K562 (cell line): ENCODE measurements at regions not wholly inside any gene's neighbourhood (a gene's known extent, or its start where the extent isn't known, plus 50 kb on each side); places are given as distances from the start of the nearest gene placed in this dataset.

Experiments
- ATAC-seq: fragments of 200-7000 bp; cut with Tn5 transposase; 3 replicates; pipeline ENCODE4 v1.9.1; 2020; ENCODE audit warnings: moderate library complexity
- BruUV-seq: library from RNA; stranded (reverse); fragments of 400-500 nt; replicated peaks from 2 replicates; lab custom pipeline; 2021; lab: Mats Ljungman, UMichigan
- CTCF ChIA-PET: fragments of 300-600 bp; formaldehyde crosslinking; extraction: SDS; loops from one replicate; lab custom pipeline; 2021; ENCODE audit warnings: low intra/inter-chr PET ratio; lab: Yijun Ruan, JAX
- POLR2A ChIA-PET: fragments of 300-600, 350-650 bp; sonication (Branson Sonifier 250); formaldehyde crosslinking; extraction: SDS; loops from one replicate; lab custom pipeline; 2021; ENCODE audit warnings: antibody characterized with exemption, inconsistent platforms; lab: Yijun Ruan, JAX
- DNase-seq, 4 experiments: peaks; one replicate each; pipeline versions ENCODE4 v3.0.0 to v3.0.0-alpha.2; 2011 to 2018; ENCODE audit warnings: low spot score in 3 of 4, mixed read lengths in 3 of 4; ENCODE audit errors: extremely low read depth in 1 of 4
- FAIRE-seq: peaks from 2 replicates; lab custom pipeline; 2011; peaks lifted over from hg19 to GRCh38; lab: Jason Lieb, UNC
- H2AFZ ChIP-seq: 2 replicates; pipeline ENCODE4 v1.6.0; 2011; ENCODE audit warnings: low read depth, low read length, control low read depth, inconsistent platforms
- H3K27ac ChIP-seq: fragments of 200-600 bp; 3 replicates; pipeline ENCODE4 v1.8.0; 2011; ENCODE audit warnings: low read depth, mild to moderate bottlenecking, control low read depth, inconsistent platforms, low read length, moderate library complexity, mixed read lengths; ENCODE audit errors: extremely low read depth
- H3K27me3 ChIP-seq, 2 experiments: fragments of 300-600 bp in 1 of 2; 2 replicates in 1 of 2; 3 replicates in 1 of 2; pipeline versions ENCODE4 v1.6.0 to v1.8.0; 2011; ENCODE audit warnings: inconsistent platforms in 2 of 2, low read length in 2 of 2, mild to moderate bottlenecking in 1 of 2, mixed read lengths in 1 of 2, moderate library complexity in 1 of 2; ENCODE audit not compliant: control insufficient read depth in 2 of 2, insufficient read depth in 2 of 2
- H3K36me3 ChIP-seq: fragments of 300-600 bp; 3 replicates; pipeline ENCODE4 v1.8.0; 2011; ENCODE audit warnings: mild to moderate bottlenecking, low read length, inconsistent platforms; ENCODE audit not compliant: control insufficient read depth, insufficient read depth
- H3K4me1 ChIP-seq, 2 experiments: fragments of 200-600 bp in 1 of 2; replicated peaks in 1 of 2; 2 replicates in 1 of 2; 3 replicates in 1 of 2; pipeline versions ENCODE4 v1.5.1 to v1.8.0; 2011; ENCODE audit warnings: inconsistent platforms in 2 of 2, low read length in 2 of 2, mild to moderate bottlenecking in 1 of 2, mixed read lengths in 1 of 2, moderate library complexity in 1 of 2; ENCODE audit not compliant: control insufficient read depth in 2 of 2, insufficient read depth in 2 of 2
- H3K4me2 ChIP-seq: 2 replicates; pipeline ENCODE4 v1.6.1; 2011; ENCODE audit warnings: low read length, control low read depth, inconsistent platforms, mixed read lengths; ENCODE audit not compliant: insufficient read depth
- H3K4me3 ChIP-seq: fragments of 200-600 bp; sonication (generic), shearing (Covaris generic); 2 replicates; pipeline ENCODE4 v1.5.1; 2016; ENCODE audit warnings: control low read depth, inconsistent platforms
- H3K79me2 ChIP-seq: fragments of 200-600 bp; 3 replicates; pipeline ENCODE4 v1.8.0; 2011; ENCODE audit warnings: low read length, inconsistent platforms; ENCODE audit not compliant: control insufficient read depth, insufficient read depth
- H3K9ac ChIP-seq, 2 experiments: 2 replicates each; pipeline versions ENCODE4 v1.6.0 to v1.6.1; 2011; ENCODE audit warnings: low read depth in 2 of 2, low read length in 2 of 2, control low read depth in 1 of 2, inconsistent platforms in 1 of 2, mild to moderate bottlenecking in 1 of 2, mixed read lengths in 1 of 2; ENCODE audit not compliant: insufficient read depth in 1 of 2
- H3K9me1 ChIP-seq: one replicate; pipeline ENCODE4 v1.6.0; 2011; ENCODE audit warnings: inconsistent platforms, mild to moderate bottlenecking, low read length, moderate library complexity; ENCODE audit not compliant: control insufficient read depth, insufficient read depth
- H3K9me3 ChIP-seq: replicated peaks from 2 replicates; pipeline ENCODE4 v1.5.1; 2011; ENCODE audit warnings: low read depth, low read length, inconsistent platforms; ENCODE audit not compliant: control insufficient read depth, insufficient read depth
- H4K20me1 ChIP-seq: replicated peaks from 2 replicates; pipeline ENCODE4 v1.6.1; 2011; ENCODE audit warnings: low read length, inconsistent platforms, mixed read lengths; ENCODE audit not compliant: control insufficient read depth, insufficient read depth
- ZNF41 ChIP-seq: fragments of 250-450 bp; sonication (Bioruptor Pico); conservative IDR thresholded peaks from 2 replicates; pipeline ENCODE4 v1.4.0; 2020; ENCODE audit warnings: mild to moderate bottlenecking
- WGBS: fragments of 100-300 bp; shearing (Covaris generic); methylation state at CpG from one replicate; pipeline ENCODE4 v1.1.6; 2016; ENCODE audit warnings: low coverage, mixed read lengths; ENCODE audit not compliant: insufficient coverage; ENCODE audit errors: missing lambda C conversion rate; 5-methylcytosine and 5-hydroxymethylcytosine counted together
- in situ Hi-C: fragments of 300-500 bp; cut with MboI; formaldehyde crosslinking; loops from 4 replicates; pipeline ENCODE4 v1.15.0; 2018; ENCODE audit warnings: inconsistent platforms, mixed read lengths
- intact Hi-C: fragments of 100-400 bp; cut with micrococcal nuclease; formaldehyde crosslinking; loops from 2 replicates; pipeline ENCODE4 v1.14.2; 2022
- TF ChIP-seq, protein P1 (sequence below): fragments of 450-650 bp; IDR thresholded peaks from 2 replicates; pipeline ENCODE4 v1.6.1; 2016; ENCODE audit warnings: mild to moderate bottlenecking, moderate library complexity
- TF ChIP-seq, protein P2 (sequence below): fragments of 250-450 bp; sonication (Bioruptor Pico); IDR thresholded peaks from 2 replicates; pipeline ENCODE4 v1.5.1; 2021; ENCODE audit warnings: mild to moderate bottlenecking

DNA sequence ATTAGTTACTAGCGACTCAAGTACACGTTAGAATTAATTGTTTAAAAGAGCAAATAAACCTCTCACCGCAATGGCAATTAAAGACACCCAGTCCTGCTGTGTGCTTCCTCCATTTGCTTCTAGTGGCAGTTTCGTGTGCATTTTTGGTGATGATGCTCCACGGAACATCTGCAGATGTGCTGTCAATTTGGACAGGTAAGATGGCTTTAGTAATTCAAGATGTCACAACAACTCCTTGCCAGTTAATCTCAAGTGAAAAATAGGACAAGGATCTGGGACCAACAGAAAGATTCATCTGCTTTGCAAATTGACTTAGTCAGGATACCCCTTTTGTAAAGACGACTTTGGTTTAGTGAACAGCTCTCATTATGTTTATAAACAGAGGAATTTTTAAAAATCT lies 320.9 kb downstream of the GABRB3 start:
- no peak for ATAC-seq

DNA sequence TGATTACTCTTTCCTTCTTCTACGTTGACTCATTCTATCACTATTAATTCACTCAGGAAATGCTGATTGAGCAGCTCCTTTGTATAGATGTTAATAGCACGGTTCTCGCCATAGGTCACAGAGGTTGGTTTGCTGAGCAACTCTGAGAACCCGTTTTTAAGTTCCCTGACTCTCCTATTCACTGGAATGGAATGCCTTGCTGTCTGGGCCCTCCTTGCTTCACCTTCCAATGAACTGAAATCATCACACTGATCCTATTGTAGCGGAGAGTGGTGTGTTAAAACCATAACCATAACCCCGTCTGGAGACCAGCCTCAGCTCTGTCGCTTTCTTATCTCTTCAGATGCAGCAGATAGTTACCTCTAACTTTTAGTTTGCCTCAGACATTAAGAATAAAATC lies 323.6 kb downstream of the GABRB3 start:
- H3K9me3 ChIP-seq, result no peaks in the 10 kb centered on the region
- no peak overlapping the region for H2AFZ ChIP-seq
- BruUV-seq, result no TSS peak
- H3K9me1 ChIP-seq, result no peaks in the 10 kb centered on the region
- no peaks in the 10 kb centered on the region for H3K4me1 ChIP-seq
- H4K20me1 ChIP-seq, result no peaks in the 10 kb centered on the region
- POLR2A ChIA-PET, result interaction anchor here (0.7 kb wide), 1 partner anchor 27 kb away, joined by 3 read pairs; no protein-coding TSS in a partner anchor
- no peaks in the 10 kb centered on the region for H3K36me3 ChIP-seq
- H3K79me2 ChIP-seq, result no peaks in the 10 kb centered on the region
- CTCF ChIA-PET, result no interaction called here
- intact Hi-C loops, result loop anchor here (10.0 kb wide), 1 partner anchor 64 kb away; no protein-coding TSS in a partner anchor
- ATAC-seq (no peak), DNase-seq (no peak), FAIRE-seq (no peak)
- in situ Hi-C loops, result no loop called here
- WGBS, result 3% methylated on average over 7 of the region's 7 CpGs
- no peaks in the 10 kb centered on the region for H3K27me3 ChIP-seq
- H3K9ac ChIP-seq, result no peak overlapping the region
- no peak overlapping the region for H3K4me3 ChIP-seq
- H3K4me2 ChIP-seq, result no peak overlapping the region
- H3K27ac ChIP-seq, result no peak overlapping the region
- TF ChIP-seq, protein P1, sequence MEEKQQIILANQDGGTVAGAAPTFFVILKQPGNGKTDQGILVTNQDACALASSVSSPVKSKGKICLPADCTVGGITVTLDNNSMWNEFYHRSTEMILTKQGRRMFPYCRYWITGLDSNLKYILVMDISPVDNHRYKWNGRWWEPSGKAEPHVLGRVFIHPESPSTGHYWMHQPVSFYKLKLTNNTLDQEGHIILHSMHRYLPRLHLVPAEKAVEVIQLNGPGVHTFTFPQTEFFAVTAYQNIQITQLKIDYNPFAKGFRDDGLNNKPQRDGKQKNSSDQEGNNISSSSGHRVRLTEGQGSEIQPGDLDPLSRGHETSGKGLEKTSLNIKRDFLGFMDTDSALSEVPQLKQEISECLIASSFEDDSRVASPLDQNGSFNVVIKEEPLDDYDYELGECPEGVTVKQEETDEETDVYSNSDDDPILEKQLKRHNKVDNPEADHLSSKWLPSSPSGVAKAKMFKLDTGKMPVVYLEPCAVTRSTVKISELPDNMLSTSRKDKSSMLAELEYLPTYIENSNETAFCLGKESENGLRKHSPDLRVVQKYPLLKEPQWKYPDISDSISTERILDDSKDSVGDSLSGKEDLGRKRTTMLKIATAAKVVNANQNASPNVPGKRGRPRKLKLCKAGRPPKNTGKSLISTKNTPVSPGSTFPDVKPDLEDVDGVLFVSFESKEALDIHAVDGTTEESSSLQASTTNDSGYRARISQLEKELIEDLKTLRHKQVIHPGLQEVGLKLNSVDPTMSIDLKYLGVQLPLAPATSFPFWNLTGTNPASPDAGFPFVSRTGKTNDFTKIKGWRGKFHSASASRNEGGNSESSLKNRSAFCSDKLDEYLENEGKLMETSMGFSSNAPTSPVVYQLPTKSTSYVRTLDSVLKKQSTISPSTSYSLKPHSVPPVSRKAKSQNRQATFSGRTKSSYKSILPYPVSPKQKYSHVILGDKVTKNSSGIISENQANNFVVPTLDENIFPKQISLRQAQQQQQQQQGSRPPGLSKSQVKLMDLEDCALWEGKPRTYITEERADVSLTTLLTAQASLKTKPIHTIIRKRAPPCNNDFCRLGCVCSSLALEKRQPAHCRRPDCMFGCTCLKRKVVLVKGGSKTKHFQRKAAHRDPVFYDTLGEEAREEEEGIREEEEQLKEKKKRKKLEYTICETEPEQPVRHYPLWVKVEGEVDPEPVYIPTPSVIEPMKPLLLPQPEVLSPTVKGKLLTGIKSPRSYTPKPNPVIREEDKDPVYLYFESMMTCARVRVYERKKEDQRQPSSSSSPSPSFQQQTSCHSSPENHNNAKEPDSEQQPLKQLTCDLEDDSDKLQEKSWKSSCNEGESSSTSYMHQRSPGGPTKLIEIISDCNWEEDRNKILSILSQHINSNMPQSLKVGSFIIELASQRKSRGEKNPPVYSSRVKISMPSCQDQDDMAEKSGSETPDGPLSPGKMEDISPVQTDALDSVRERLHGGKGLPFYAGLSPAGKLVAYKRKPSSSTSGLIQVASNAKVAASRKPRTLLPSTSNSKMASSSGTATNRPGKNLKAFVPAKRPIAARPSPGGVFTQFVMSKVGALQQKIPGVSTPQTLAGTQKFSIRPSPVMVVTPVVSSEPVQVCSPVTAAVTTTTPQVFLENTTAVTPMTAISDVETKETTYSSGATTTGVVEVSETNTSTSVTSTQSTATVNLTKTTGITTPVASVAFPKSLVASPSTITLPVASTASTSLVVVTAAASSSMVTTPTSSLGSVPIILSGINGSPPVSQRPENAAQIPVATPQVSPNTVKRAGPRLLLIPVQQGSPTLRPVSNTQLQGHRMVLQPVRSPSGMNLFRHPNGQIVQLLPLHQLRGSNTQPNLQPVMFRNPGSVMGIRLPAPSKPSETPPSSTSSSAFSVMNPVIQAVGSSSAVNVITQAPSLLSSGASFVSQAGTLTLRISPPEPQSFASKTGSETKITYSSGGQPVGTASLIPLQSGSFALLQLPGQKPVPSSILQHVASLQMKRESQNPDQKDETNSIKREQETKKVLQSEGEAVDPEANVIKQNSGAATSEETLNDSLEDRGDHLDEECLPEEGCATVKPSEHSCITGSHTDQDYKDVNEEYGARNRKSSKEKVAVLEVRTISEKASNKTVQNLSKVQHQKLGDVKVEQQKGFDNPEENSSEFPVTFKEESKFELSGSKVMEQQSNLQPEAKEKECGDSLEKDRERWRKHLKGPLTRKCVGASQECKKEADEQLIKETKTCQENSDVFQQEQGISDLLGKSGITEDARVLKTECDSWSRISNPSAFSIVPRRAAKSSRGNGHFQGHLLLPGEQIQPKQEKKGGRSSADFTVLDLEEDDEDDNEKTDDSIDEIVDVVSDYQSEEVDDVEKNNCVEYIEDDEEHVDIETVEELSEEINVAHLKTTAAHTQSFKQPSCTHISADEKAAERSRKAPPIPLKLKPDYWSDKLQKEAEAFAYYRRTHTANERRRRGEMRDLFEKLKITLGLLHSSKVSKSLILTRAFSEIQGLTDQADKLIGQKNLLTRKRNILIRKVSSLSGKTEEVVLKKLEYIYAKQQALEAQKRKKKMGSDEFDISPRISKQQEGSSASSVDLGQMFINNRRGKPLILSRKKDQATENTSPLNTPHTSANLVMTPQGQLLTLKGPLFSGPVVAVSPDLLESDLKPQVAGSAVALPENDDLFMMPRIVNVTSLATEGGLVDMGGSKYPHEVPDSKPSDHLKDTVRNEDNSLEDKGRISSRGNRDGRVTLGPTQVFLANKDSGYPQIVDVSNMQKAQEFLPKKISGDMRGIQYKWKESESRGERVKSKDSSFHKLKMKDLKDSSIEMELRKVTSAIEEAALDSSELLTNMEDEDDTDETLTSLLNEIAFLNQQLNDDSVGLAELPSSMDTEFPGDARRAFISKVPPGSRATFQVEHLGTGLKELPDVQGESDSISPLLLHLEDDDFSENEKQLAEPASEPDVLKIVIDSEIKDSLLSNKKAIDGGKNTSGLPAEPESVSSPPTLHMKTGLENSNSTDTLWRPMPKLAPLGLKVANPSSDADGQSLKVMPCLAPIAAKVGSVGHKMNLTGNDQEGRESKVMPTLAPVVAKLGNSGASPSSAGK, result no peak
- TF ChIP-seq, protein P2, sequence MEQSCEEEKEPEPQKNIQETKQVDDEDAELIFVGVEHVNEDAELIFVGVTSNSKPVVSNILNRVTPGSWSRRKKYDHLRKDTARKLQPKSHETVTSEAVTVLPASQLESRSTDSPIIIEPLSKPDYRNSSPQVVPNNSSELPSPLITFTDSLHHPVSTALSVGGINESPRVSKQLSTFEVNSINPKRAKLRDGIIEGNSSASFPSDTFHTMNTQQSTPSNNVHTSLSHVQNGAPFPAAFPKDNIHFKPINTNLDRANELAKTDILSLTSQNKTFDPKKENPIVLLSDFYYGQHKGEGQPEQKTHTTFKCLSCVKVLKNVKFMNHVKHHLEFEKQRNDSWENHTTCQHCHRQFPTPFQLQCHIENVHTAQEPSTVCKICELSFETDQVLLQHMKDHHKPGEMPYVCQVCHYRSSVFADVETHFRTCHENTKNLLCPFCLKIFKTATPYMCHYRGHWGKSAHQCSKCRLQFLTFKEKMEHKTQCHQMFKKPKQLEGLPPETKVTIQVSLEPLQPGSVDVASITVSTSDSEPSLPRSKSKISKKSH (CRISPR knock-in tag), result no peak

More for the DNA sequence above, 320.9 kb downstream of the GABRB3 start:
- Histone ChIP-seq H3K27me3 (no peaks in the 10 kb centered on the region), H3K27ac (no peak overlapping the region), H3K9me1 (no peaks in the 10 kb centered on the region), H3K79me2 (no peaks in the 10 kb centered on the region), H3K4me2 (no peak overlapping the region), H4K20me1 (no peaks in the 10 kb centered on the region), H3K9ac (no peak overlapping the region), H2AFZ (no peak overlapping the region), H3K4me1 (no peaks in the 10 kb centered on the region), H3K36me3 (no peaks in the 10 kb centered on the region), H3K4me3 (no peak overlapping the region), H3K9me3 (no peaks in the 10 kb centered on the region)
- no peak for TF ChIP-seq ZNF41 (CRISPR knock-in tag)
- DNase-seq, result no peak
- in situ Hi-C loops (no loop called here), intact Hi-C loops (no loop called here)
- no peak for FAIRE-seq
- ChIA-PET CTCF (no interaction called here), POLR2A (no interaction called here)
- BruUV-seq, result no TSS peak
- WGBS, result 0% methylated on average over 6 of the region's 6 CpGs
